Activated B cell treated with CpG ODN at 0.5 μM for 24 hours (primary cell): ENCODE measurements at regions not wholly inside any gene's neighbourhood (a gene's known extent, or its start where the extent isn't known, plus 50 kb on each side); places are given as distances from the start of the nearest gene placed in this dataset.

Experiments used
- ATAC-seq: fragments of 200-7000 bp; cut with Tn5 transposase; one replicate; pipeline ENCODE4 v1.10.0; 2021; ENCODE audit warnings: low read depth, mild to moderate bottlenecking, moderate library complexity
- CTCF ChIA-PET: fragments of 350-600 bp; sonication (Branson Sonifier 250); formaldehyde crosslinking; loops from one replicate; lab custom pipeline; 2021; ENCODE audit warnings: antibody characterized with exemption; lab: Charles Lee
- POLR2A ChIA-PET: fragments of 350-600 bp; sonication (Branson Sonifier 250); formaldehyde crosslinking; loops from one replicate; lab custom pipeline; 2021; ENCODE audit warnings: antibody characterized with exemption; lab: Charles Lee
- DNase-seq: peaks from one replicate; pipeline ENCODE4 v3.0.0; 2022
- H3K27ac Mint-ChIP-seq: one replicate; pipeline ENCODE4 v1.8.0; 2020; ENCODE audit warnings: mixed read lengths
- H3K27me3 Mint-ChIP-seq: one replicate; pipeline ENCODE4 v1.8.0; 2021; ENCODE audit warnings: mixed read lengths
- H3K36me3 Mint-ChIP-seq: one replicate; pipeline ENCODE4 v1.8.0; 2021; ENCODE audit warnings: low read depth, mixed read lengths
- H3K4me1 Mint-ChIP-seq: one replicate; pipeline ENCODE4 v1.8.0; 2021; ENCODE audit warnings: mixed read lengths
- H3K4me3 Mint-ChIP-seq: one replicate; pipeline ENCODE4 v1.8.0; 2020; ENCODE audit warnings: mild to moderate bottlenecking, mixed read lengths
- H3K9me3 Mint-ChIP-seq: one replicate; pipeline ENCODE4 v1.8.0; 2020; ENCODE audit warnings: mixed read lengths
- intact Hi-C: fragments of 100-400 bp; cut with micrococcal nuclease; formaldehyde crosslinking; loops from one replicate; pipeline ENCODE4 v1.15.1; 2024
- TF ChIP-seq, protein P1 (sequence below): fragments of 200-600 bp; IDR thresholded peaks from one replicate; pipeline ENCODE4 v1.8.0; 2022; ENCODE audit warnings: antibody characterized with exemption, mild to moderate bottlenecking

DNA sequence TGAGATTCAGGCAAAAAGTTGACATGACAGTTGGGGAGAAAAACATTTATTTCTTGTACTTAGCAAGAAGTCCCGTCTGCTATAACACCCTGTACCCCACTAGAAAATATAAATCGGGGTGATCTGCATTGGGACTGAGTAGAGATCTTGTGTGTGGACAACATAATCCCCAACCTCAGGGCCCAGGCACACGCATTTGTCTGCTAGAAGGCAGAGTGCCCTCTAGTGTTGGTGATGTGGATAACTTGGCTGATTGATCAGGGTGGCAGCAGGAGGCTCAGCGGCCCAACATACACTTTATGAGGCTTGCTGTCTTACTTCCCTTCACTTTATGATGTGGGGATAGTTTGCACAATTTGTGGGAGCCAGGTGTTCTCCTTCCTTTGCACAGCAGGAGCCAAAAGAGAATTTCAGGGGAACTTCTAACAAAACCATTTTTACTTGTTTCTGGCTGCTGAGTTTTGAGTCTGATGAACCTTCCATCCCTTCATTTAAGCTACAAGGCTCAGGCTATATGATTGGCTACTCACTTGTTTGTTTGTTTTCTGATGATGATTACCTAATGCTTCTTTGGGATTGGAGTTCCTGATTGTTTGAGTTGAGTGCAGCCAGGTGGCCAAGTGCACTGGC lies 263.2 kb downstream of the DMAC1 start:
- ChIA-PET POLR2A (no interaction called here), CTCF (interaction anchor here (1.0 kb wide), 1 partner anchor 709 kb away, joined by 4 read pairs; no protein-coding TSS in a partner anchor)
- no peaks in the 10 kb centered on the region for H3K4me1 Mint-ChIP-seq
- no peaks in the 10 kb centered on the region for H3K36me3 Mint-ChIP-seq
- DNase-seq (no peak), ATAC-seq (no peak)
- intact Hi-C loops: loop anchor here (10.0 kb wide), 1 partner anchor 622 kb away; no protein-coding TSS in a partner anchor
- no peak overlapping the region for H3K4me3 Mint-ChIP-seq
- TF ChIP-seq, protein P1, sequence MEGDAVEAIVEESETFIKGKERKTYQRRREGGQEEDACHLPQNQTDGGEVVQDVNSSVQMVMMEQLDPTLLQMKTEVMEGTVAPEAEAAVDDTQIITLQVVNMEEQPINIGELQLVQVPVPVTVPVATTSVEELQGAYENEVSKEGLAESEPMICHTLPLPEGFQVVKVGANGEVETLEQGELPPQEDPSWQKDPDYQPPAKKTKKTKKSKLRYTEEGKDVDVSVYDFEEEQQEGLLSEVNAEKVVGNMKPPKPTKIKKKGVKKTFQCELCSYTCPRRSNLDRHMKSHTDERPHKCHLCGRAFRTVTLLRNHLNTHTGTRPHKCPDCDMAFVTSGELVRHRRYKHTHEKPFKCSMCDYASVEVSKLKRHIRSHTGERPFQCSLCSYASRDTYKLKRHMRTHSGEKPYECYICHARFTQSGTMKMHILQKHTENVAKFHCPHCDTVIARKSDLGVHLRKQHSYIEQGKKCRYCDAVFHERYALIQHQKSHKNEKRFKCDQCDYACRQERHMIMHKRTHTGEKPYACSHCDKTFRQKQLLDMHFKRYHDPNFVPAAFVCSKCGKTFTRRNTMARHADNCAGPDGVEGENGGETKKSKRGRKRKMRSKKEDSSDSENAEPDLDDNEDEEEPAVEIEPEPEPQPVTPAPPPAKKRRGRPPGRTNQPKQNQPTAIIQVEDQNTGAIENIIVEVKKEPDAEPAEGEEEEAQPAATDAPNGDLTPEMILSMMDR: no peak
- peaks cover 5% of the 10 kb centered on the region for H3K27me3 Mint-ChIP-seq
- H3K27ac Mint-ChIP-seq: no peak overlapping the region
- no peaks in the 10 kb centered on the region for H3K9me3 Mint-ChIP-seq

- H3K4me1 Mint-ChIP-seq: no peaks in the 10 kb centered on the region
- H3K36me3 Mint-ChIP-seq: no peaks in the 10 kb centered on the region
- no peak overlapping the region for H3K4me3 Mint-ChIP-seq
- DNase-seq (no peak), ATAC-seq (no peak)
- peaks cover 7% of the 10 kb centered on the region for H3K27me3 Mint-ChIP-seq
- H3K27ac Mint-ChIP-seq: no peak overlapping the region
- no peaks in the 10 kb centered on the region for H3K9me3 Mint-ChIP-seq
- ChIA-PET CTCF (interaction anchor here (1.0 to 1.4 kb wide), 2 partner anchors 482 to 706 kb away, joined by 3 to 4 read pairs; no protein-coding TSS in a partner anchor), POLR2A (no interaction called here)
- TF ChIP-seq, protein P1: no peak
- intact Hi-C loops: loop anchor here (10.0 kb wide), 1 partner anchor 620 kb away; no protein-coding TSS in a partner anchor
Measured at GRCh38 chr9:7534211-7534935, 265.2 kb downstream of the DMAC1 start.

- TF ChIP-seq, protein P1: no peak
- Mint-ChIP-seq H3K36me3 (no peaks in the 10 kb centered on the region), H3K27ac (no peak overlapping the region), H3K4me3 (no peak overlapping the region), H3K9me3 (no peaks in the 10 kb centered on the region), H3K27me3 (peaks cover 9% of the 10 kb centered on the region), H3K4me1 (no peaks in the 10 kb centered on the region)
- DNase-seq (no peak), ATAC-seq (no peak)
- POLR2A ChIA-PET: no interaction called here
- CTCF ChIA-PET: interaction anchor here (1.0 kb wide), 1 partner anchor 705 kb away, joined by 3 read pairs; no protein-coding TSS in a partner anchor
- intact Hi-C loops: loop anchor here (10.0 kb wide), 1 partner anchor 619 kb away; no protein-coding TSS in a partner anchor
Measured at GRCh38 chr9:7533376-7534090, 266.0 kb downstream of the DMAC1 start.

GRCh38 chr9:7523426-7524043 lies 276.0 kb downstream of the DMAC1 start:
- CTCF ChIA-PET: no interaction called here
- no peak for ATAC-seq
- H3K9me3 Mint-ChIP-seq: no peaks in the 10 kb centered on the region
- TF ChIP-seq, protein P1: no peak
- no peak for DNase-seq
- H3K27me3 Mint-ChIP-seq: no peaks in the 10 kb centered on the region
- no peak overlapping the region for H3K4me3 Mint-ChIP-seq
- H3K36me3 Mint-ChIP-seq: no peaks in the 10 kb centered on the region
- intact Hi-C loops: no loop called here
- H3K4me1 Mint-ChIP-seq: no peaks in the 10 kb centered on the region
- H3K27ac Mint-ChIP-seq: no peak overlapping the region
- POLR2A ChIA-PET: no interaction called here
